Activated naive CD8-positive, alpha-beta T cell treated with anti-CD3 and anti-CD28 coated beads, Interleukin-2, amount 10 ng/mL, durations not matched to agents 7 days and 5 days (primary cell): ENCODE measurements at regions not wholly inside any gene's neighbourhood (a gene's known extent, or its start where the extent isn't known, plus 50 kb on each side); places are given as distances from the start of the nearest gene placed in this dataset.
"Not testable (repeated sequence)": the region's sequence is repeated elsewhere in the genome, so short reads cannot be mapped to it uniquely, and the experiment has no call there.

ENCODE experiments used
- ATAC-seq: fragments of 150-1000 bp; cut with Tn5 transposase; one replicate; pipeline ENCODE4 v1.10.0; 2021; ENCODE audit warnings: low read depth, moderate library complexity
- POLR2A ChIA-PET: fragments of 350-600 bp; sonication (Branson Sonifier 250); formaldehyde crosslinking; loops from one replicate; lab custom pipeline; 2021; ENCODE audit warnings: antibody characterized with exemption; lab: Charles Lee
- DNase-seq: peaks from one replicate; pipeline ENCODE4 v3.0.0; 2021
- H3K27ac Mint-ChIP-seq: one replicate; pipeline ENCODE4 v1.8.0; 2022; ENCODE audit warnings: mild to moderate bottlenecking, mixed read lengths
- H3K27me3 Mint-ChIP-seq: one replicate; pipeline ENCODE4 v1.8.0; 2022; ENCODE audit warnings: mild to moderate bottlenecking, moderate library complexity, mixed read lengths
- H3K36me3 Mint-ChIP-seq: one replicate; pipeline ENCODE4 v1.8.0; 2021; ENCODE audit warnings: mild to moderate bottlenecking, mixed read lengths
- H3K4me1 Mint-ChIP-seq: one replicate; pipeline ENCODE4 v1.8.0; 2021; ENCODE audit warnings: mixed read lengths
- H3K4me3 Mint-ChIP-seq: one replicate; pipeline ENCODE4 v1.8.0; 2022; ENCODE audit warnings: mild to moderate bottlenecking, moderate library complexity, mixed read lengths
- H3K9me3 Mint-ChIP-seq: one replicate; pipeline ENCODE4 v1.8.0; 2021; ENCODE audit warnings: mixed read lengths

GRCh38 chr21:20258542-20258941 lies 739.7 kb upstream of the NCAM2 start:
- no peak for ATAC-seq
- no peaks in the 10 kb centered on the region for H3K36me3 Mint-ChIP-seq
- peaks cover 2% of the 10 kb centered on the region for H3K9me3 Mint-ChIP-seq
- POLR2A ChIA-PET, result no interaction called here
- H3K27ac Mint-ChIP-seq, result no peak overlapping the region
- DNase-seq, result no peak
- H3K4me3 Mint-ChIP-seq, result no peak overlapping the region
- no peaks in the 10 kb centered on the region for H3K4me1 Mint-ChIP-seq
- H3K27me3 Mint-ChIP-seq, result no peaks in the 10 kb centered on the region

- no peaks in the 10 kb centered on the region for H3K36me3 Mint-ChIP-seq
- no peaks in the 10 kb centered on the region for H3K4me1 Mint-ChIP-seq
- ATAC-seq (no peak), DNase-seq (no peak)
- H3K27ac Mint-ChIP-seq, result no peak overlapping the region
- H3K4me3 Mint-ChIP-seq, result no peak overlapping the region
- no peaks in the 10 kb centered on the region for H3K27me3 Mint-ChIP-seq
- POLR2A ChIA-PET, result no interaction called here
- H3K9me3 Mint-ChIP-seq, result peaks cover 2% of the 10 kb centered on the region
These were observed 739.0 kb upstream of the NCAM2 start for GRCh38 chr21:20259031-20259867.

- ATAC-seq, result no peak
- H3K27ac Mint-ChIP-seq, result no peak overlapping the region
- no peaks in the 10 kb centered on the region for H3K36me3 Mint-ChIP-seq
- POLR2A ChIA-PET, result no interaction called here
- no peak for DNase-seq
- H3K9me3 Mint-ChIP-seq, result peaks cover 2% of the 10 kb centered on the region
- no peaks in the 10 kb centered on the region for H3K27me3 Mint-ChIP-seq
- H3K4me3 Mint-ChIP-seq, result no peak overlapping the region
- H3K4me1 Mint-ChIP-seq, result no peaks in the 10 kb centered on the region
These were observed 738.1 kb upstream of the NCAM2 start for GRCh38 chr21:20260124-20260523.

- peaks cover 2% of the 10 kb centered on the region for H3K9me3 Mint-ChIP-seq
- ATAC-seq, result no peak
- no peaks in the 10 kb centered on the region for H3K36me3 Mint-ChIP-seq
- H3K4me1 Mint-ChIP-seq, result no peaks in the 10 kb centered on the region
- H3K4me3 Mint-ChIP-seq, result no peak overlapping the region
- POLR2A ChIA-PET, result no interaction called here
- no peak for DNase-seq
- H3K27ac Mint-ChIP-seq, result no peak overlapping the region
- no peaks in the 10 kb centered on the region for H3K27me3 Mint-ChIP-seq
These were observed 736.8 kb upstream of the NCAM2 start for GRCh38 chr21:20261364-20261763.

- Mint-ChIP-seq H3K9me3 (no peaks in the 10 kb centered on the region), H3K36me3 (no peaks in the 10 kb centered on the region), H3K27me3 (no peaks in the 10 kb centered on the region), H3K4me3 (no peak overlapping the region), H3K27ac (no peak overlapping the region), H3K4me1 (no peaks in the 10 kb centered on the region)
- DNase-seq (no peak), ATAC-seq (no peak)
- POLR2A ChIA-PET, result no interaction called here
These were observed 732.3 kb upstream of the NCAM2 start for GRCh38 chr21:20265707-20266440.

GRCh38 chr21:20266441-20266710 lies 731.8 kb upstream of the NCAM2 start:
- DNase-seq (no peak), ATAC-seq (no peak)
- H3K27me3 Mint-ChIP-seq, result no peaks in the 10 kb centered on the region
- no peak overlapping the region for H3K27ac Mint-ChIP-seq
- no peaks in the 10 kb centered on the region for H3K9me3 Mint-ChIP-seq
- POLR2A ChIA-PET, result no interaction called here
- no peaks in the 10 kb centered on the region for H3K36me3 Mint-ChIP-seq
- no peaks in the 10 kb centered on the region for H3K4me1 Mint-ChIP-seq
- no peak overlapping the region for H3K4me3 Mint-ChIP-seq

GRCh38 chr21:20270365-20271055 lies 727.7 kb upstream of the NCAM2 start:
- Mint-ChIP-seq H3K27ac (no peak overlapping the region), H3K9me3 (peaks cover 7% of the 10 kb centered on the region), H3K4me3 (no peak overlapping the region), H3K27me3 (no peaks in the 10 kb centered on the region), H3K36me3 (no peaks in the 10 kb centered on the region), H3K4me1 (no peaks in the 10 kb centered on the region)
- DNase-seq (no peak), ATAC-seq (no peak)
- POLR2A ChIA-PET, result no interaction called here

- H3K36me3 Mint-ChIP-seq, result no peaks in the 10 kb centered on the region
- ATAC-seq (no peak), DNase-seq (no peak)
- no peak overlapping the region for H3K4me3 Mint-ChIP-seq
- no peak overlapping the region for H3K27ac Mint-ChIP-seq
- H3K27me3 Mint-ChIP-seq, result no peaks in the 10 kb centered on the region
- no peaks in the 10 kb centered on the region for H3K4me1 Mint-ChIP-seq
- POLR2A ChIA-PET, result no interaction called here
- peaks cover 7% of the 10 kb centered on the region for H3K9me3 Mint-ChIP-seq
These were observed 725.3 kb upstream of the NCAM2 start for GRCh38 chr21:20272791-20273362.

GRCh38 chr21:20276377-20276776 lies 721.8 kb upstream of the NCAM2 start:
- ATAC-seq (no peak), DNase-seq (no peak)
- no peak overlapping the region for H3K27ac Mint-ChIP-seq
- H3K36me3 Mint-ChIP-seq, result no peaks in the 10 kb centered on the region
- POLR2A ChIA-PET, result no interaction called here
- H3K4me1 Mint-ChIP-seq, result no peaks in the 10 kb centered on the region
- no peak overlapping the region for H3K4me3 Mint-ChIP-seq
- H3K27me3 Mint-ChIP-seq, result no peaks in the 10 kb centered on the region
- H3K9me3 Mint-ChIP-seq, result peaks cover 7% of the 10 kb centered on the region

GRCh38 chr21:20276954-20277353 lies 721.3 kb upstream of the NCAM2 start:
- Mint-ChIP-seq H3K27ac (no peak overlapping the region), H3K9me3 (peaks cover 7% of the 10 kb centered on the region), H3K36me3 (no peaks in the 10 kb centered on the region), H3K4me1 (no peaks in the 10 kb centered on the region), H3K27me3 (no peaks in the 10 kb centered on the region), H3K4me3 (no peak overlapping the region)
- POLR2A ChIA-PET, result no interaction called here
- ATAC-seq (no peak), DNase-seq (no peak)

- no peak overlapping the region for H3K27ac Mint-ChIP-seq
- no peak for DNase-seq
- H3K36me3 Mint-ChIP-seq, result no peaks in the 10 kb centered on the region
- H3K4me1 Mint-ChIP-seq, result no peaks in the 10 kb centered on the region
- POLR2A ChIA-PET, result no interaction called here
- ATAC-seq, result no peak
- H3K9me3 Mint-ChIP-seq, result no peaks in the 10 kb centered on the region
- no peaks in the 10 kb centered on the region for H3K27me3 Mint-ChIP-seq
- no peak overlapping the region for H3K4me3 Mint-ChIP-seq
These were observed 714.4 kb upstream of the NCAM2 start for GRCh38 chr21:20283836-20284235.

- no peaks in the 10 kb centered on the region for H3K36me3 Mint-ChIP-seq
- no peak overlapping the region for H3K27ac Mint-ChIP-seq
- H3K4me3 Mint-ChIP-seq, result no peak overlapping the region
These were observed 705.9 kb upstream of the NCAM2 start for GRCh38 chr21:20292280-20292679.

GRCh38 chr21:20292854-20293253 lies 705.4 kb upstream of the NCAM2 start:
- H3K4me1 Mint-ChIP-seq, H3K27me3 Mint-ChIP-seq, DNase-seq, POLR2A ChIA-PET, H3K36me3 Mint-ChIP-seq, H3K4me3 Mint-ChIP-seq, ATAC-seq, H3K9me3 Mint-ChIP-seq, H3K27ac Mint-ChIP-seq: not testable (repeated sequence)

More at GRCh38 chr21:20292280-20292679, 705.9 kb upstream of the NCAM2 start:
- Mint-ChIP-seq H3K27me3 (no peaks in the 10 kb centered on the region), H3K4me1 (no peaks in the 10 kb centered on the region), H3K9me3 (no peaks in the 10 kb centered on the region)
- ATAC-seq, result no peak
- DNase-seq, result no peak
- POLR2A ChIA-PET, result no interaction called here
